DOHH2 (cell line): ENCODE measurements at regions not wholly inside any gene's neighbourhood (a gene's known extent, or its start where the extent isn't known, plus 50 kb on each side); places are given as distances from the start of the nearest gene placed in this dataset.
"Not testable (repeated sequence)": the region's sequence is repeated elsewhere in the genome, so short reads cannot be mapped to it uniquely, and the experiment has no call there.

Experiments used
- EZH2phosphoT487 ChIP-seq: fragments of 200-600 bp; sonication (generic); IDR thresholded peaks from 2 replicates; pipeline ENCODE4 v1.6.1; 2017; ENCODE audit warnings: borderline replicate concordance, mild to moderate bottlenecking, antibody characterized with exemption, low read length, moderate library complexity, mixed read lengths
- TF ChIP-seq, protein P1 (sequence below): fragments of 200-600 bp; sonication (generic); IDR thresholded peaks from one replicate; pipeline ENCODE4 v1.5.1; 2014; ENCODE audit warnings: antibody characterized with exemption, mild to moderate bottlenecking, low read depth, low read length; ENCODE audit not compliant: poor library complexity, severe bottlenecking

DNA sequence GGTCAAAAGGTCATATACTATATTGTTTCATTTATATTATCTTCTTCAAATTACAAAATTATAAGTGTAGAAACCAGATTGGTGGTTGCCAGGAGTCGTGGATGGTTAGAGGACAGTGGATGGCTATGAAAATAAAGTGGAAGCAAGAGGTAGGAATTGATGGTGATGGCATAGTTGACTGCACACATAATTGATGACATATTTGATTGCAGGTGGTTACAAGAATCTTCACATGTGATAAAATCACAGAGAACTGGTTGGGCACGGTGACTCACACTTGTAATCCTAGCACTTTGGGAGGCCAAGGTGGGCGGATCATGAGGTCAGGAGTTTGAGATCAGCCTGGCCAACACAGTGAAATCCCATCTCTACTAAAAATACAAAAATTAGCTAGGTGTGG, 723.6 kb downstream of the RFPL4B start:
- TF ChIP-seq, protein P1, sequence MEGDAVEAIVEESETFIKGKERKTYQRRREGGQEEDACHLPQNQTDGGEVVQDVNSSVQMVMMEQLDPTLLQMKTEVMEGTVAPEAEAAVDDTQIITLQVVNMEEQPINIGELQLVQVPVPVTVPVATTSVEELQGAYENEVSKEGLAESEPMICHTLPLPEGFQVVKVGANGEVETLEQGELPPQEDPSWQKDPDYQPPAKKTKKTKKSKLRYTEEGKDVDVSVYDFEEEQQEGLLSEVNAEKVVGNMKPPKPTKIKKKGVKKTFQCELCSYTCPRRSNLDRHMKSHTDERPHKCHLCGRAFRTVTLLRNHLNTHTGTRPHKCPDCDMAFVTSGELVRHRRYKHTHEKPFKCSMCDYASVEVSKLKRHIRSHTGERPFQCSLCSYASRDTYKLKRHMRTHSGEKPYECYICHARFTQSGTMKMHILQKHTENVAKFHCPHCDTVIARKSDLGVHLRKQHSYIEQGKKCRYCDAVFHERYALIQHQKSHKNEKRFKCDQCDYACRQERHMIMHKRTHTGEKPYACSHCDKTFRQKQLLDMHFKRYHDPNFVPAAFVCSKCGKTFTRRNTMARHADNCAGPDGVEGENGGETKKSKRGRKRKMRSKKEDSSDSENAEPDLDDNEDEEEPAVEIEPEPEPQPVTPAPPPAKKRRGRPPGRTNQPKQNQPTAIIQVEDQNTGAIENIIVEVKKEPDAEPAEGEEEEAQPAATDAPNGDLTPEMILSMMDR = not testable (repeated sequence)
- not testable (repeated sequence) for TF ChIP-seq EZH2phosphoT487
